ENCODE measurements at regions not wholly inside any gene's neighbourhood (a gene's known extent, or its start where the extent isn't known, plus 50 kb on each side); places are given as distances from the start of the nearest gene placed in this dataset.
"Not testable (repeated sequence)": the region's sequence is repeated elsewhere in the genome, so short reads cannot be mapped to it uniquely, and the experiment has no call there.

GRCh38 chr2:175677880-175678279 is 324.2 kb downstream of the LNPK start:
- Histone ChIP-seq H3K27me3 (no peaks in the 10 kb centered on the region), H3K27ac (no peak overlapping the region), H3K36me3 (no peaks in the 10 kb centered on the region), H3K4me3 (ENCODE audit: low read depth in 1 of 2, low read length in 1 of 2) (no peak overlapping the region), H3K9me3 (no peaks in the 10 kb centered on the region), H3K4me1 (ENCODE audit: control insufficient read depth in 1 of 2, insufficient read depth in 1 of 2, low read depth in 1 of 2, low read length in 1 of 2) (no peaks in the 10 kb centered on the region)
- no peak for TF ChIP-seq CTCF (IDR thresholded peaks at IDR 0.05)

GRCh38 chr2:175676813-175677212 is 325.3 kb downstream of the LNPK start:
- Histone ChIP-seq H3K27ac (no peak overlapping the region), H3K36me3 (no peaks in the 10 kb centered on the region), H3K27me3 (no peaks in the 10 kb centered on the region), H3K9me3 (no peaks in the 10 kb centered on the region), H3K4me1 (ENCODE audit: control insufficient read depth in 1 of 2, insufficient read depth in 1 of 2, low read depth in 1 of 2, low read length in 1 of 2) (no peaks in the 10 kb centered on the region), H3K4me3 (ENCODE audit: low read depth in 1 of 2, low read length in 1 of 2) (no peak overlapping the region)
- no peak for TF ChIP-seq CTCF (IDR thresholded peaks at IDR 0.05)

- H3K27ac ChIP-seq; H3K36me3 ChIP-seq; H3K4me3 ChIP-seq (ENCODE audit: low read depth in 1 of 2, low read length in 1 of 2); H3K4me1 ChIP-seq (ENCODE audit: control insufficient read depth in 1 of 2, insufficient read depth in 1 of 2, low read depth in 1 of 2, low read length in 1 of 2); H3K9me3 ChIP-seq; H3K27me3 ChIP-seq: not testable (repeated sequence)
These were observed 333.3 kb downstream of the LNPK start for GRCh38 chr2:175668804-175669203.

- Histone ChIP-seq H3K36me3 (no peaks in the 10 kb centered on the region), H3K27ac (no peak overlapping the region), H3K4me1 (ENCODE audit: control insufficient read depth in 1 of 2, insufficient read depth in 1 of 2, low read depth in 1 of 2, low read length in 1 of 2) (no peaks in the 10 kb centered on the region), H3K27me3 (no peaks in the 10 kb centered on the region), H3K9me3 (no peaks in the 10 kb centered on the region), H3K4me3 (ENCODE audit: low read depth in 1 of 2, low read length in 1 of 2) (no peak overlapping the region)
- TF ChIP-seq CTCF (IDR thresholded peaks at IDR 0.05), result no peak
These were observed 339.7 kb downstream of the LNPK start for GRCh38 chr2:175662335-175662734.

- H3K4me3 ChIP-seq (ENCODE audit: low read depth in 1 of 2, low read length in 1 of 2), result no peak overlapping the region
- no peaks in the 10 kb centered on the region for H3K9me3 ChIP-seq
- H3K27ac ChIP-seq, result no peak overlapping the region
- no peaks in the 10 kb centered on the region for H3K27me3 ChIP-seq
- no peaks in the 10 kb centered on the region for H3K4me1 ChIP-seq (ENCODE audit: control insufficient read depth in 1 of 2, insufficient read depth in 1 of 2, low read depth in 1 of 2, low read length in 1 of 2)
- no peak for TF ChIP-seq CTCF (IDR thresholded peaks at IDR 0.05)
- no peaks in the 10 kb centered on the region for H3K36me3 ChIP-seq
These were observed 353.4 kb downstream of the LNPK start for GRCh38 chr2:175648577-175649063.

GRCh38 chr2:175647058-175647457 is 355.0 kb downstream of the LNPK start:
- H3K9me3 ChIP-seq, result no peaks in the 10 kb centered on the region
- H3K4me1 ChIP-seq (ENCODE audit: control insufficient read depth in 1 of 2, insufficient read depth in 1 of 2, low read depth in 1 of 2, low read length in 1 of 2), result no peaks in the 10 kb centered on the region
- H3K27me3 ChIP-seq, result no peaks in the 10 kb centered on the region
- no peak for TF ChIP-seq CTCF (IDR thresholded peaks at IDR 0.05)
- H3K4me3 ChIP-seq (ENCODE audit: low read depth in 1 of 2, low read length in 1 of 2), result no peak overlapping the region
- no peaks in the 10 kb centered on the region for H3K36me3 ChIP-seq
- H3K27ac ChIP-seq, result no peak overlapping the region
